MCF 10A (cell line): ENCODE measurements at regions not wholly inside any gene's neighbourhood (a gene's known extent, or its start where the extent isn't known, plus 50 kb on each side); places are given as distances from the start of the nearest gene placed in this dataset.

Experiments
- BruUV-seq: library from RNA; stranded (reverse); fragments of 400-500 nt; replicated peaks from 2 replicates; lab custom pipeline; 2021; lab: Mats Ljungman, UMichigan
- CTCF ChIA-PET: fragments of 300-600 bp; sonication (Branson Sonifier 250); formaldehyde crosslinking; extraction: SDS; loops from one replicate; lab custom pipeline; 2021; ENCODE audit warnings: antibody characterized with exemption, inconsistent platforms; lab: Yijun Ruan, JAX
- POLR2A ChIA-PET: fragments of 300-600, 350-650 bp; sonication (Branson Sonifier 250); formaldehyde crosslinking; extraction: SDS; loops from one replicate; lab custom pipeline; 2020; ENCODE audit warnings: antibody characterized with exemption, inconsistent platforms; lab: Yijun Ruan, JAX
- DNase-seq: peaks from one replicate; pipeline ENCODE4 v3.0.0-alpha.2; 2018; ENCODE audit not compliant: unreplicated experiment
- H3K27ac Mint-ChIP-seq: one replicate; pipeline ENCODE4 v1.8.0; 2022; ENCODE audit warnings: mild to moderate bottlenecking, low read depth, mixed read lengths; ENCODE audit not compliant: unreplicated experiment
- H3K27me3 Mint-ChIP-seq: one replicate; pipeline ENCODE4 v1.8.0; 2022; ENCODE audit warnings: mixed read lengths; ENCODE audit not compliant: insufficient read depth, unreplicated experiment
- H3K36me3 Mint-ChIP-seq: one replicate; pipeline ENCODE4 v1.8.0; 2022; ENCODE audit warnings: mild to moderate bottlenecking, moderate library complexity, mixed read lengths; ENCODE audit not compliant: insufficient read depth, unreplicated experiment
- H3K4me1 Mint-ChIP-seq: one replicate; pipeline ENCODE4 v1.8.0; 2022; ENCODE audit warnings: mixed read lengths; ENCODE audit not compliant: insufficient read depth, unreplicated experiment
- H3K4me3 Mint-ChIP-seq: one replicate; pipeline ENCODE4 v1.8.0; 2022; ENCODE audit warnings: mild to moderate bottlenecking, moderate library complexity, mixed read lengths; ENCODE audit not compliant: unreplicated experiment
- H3K9me3 Mint-ChIP-seq: one replicate; pipeline ENCODE4 v1.8.0; 2022; ENCODE audit warnings: mixed read lengths; ENCODE audit not compliant: unreplicated experiment
- CTCF ChIP-seq: fragments of 200-600 bp; IDR thresholded peaks from one replicate; pipeline ENCODE4 v1.8.0; 2022; ENCODE audit warnings: antibody characterized with exemption, mild to moderate bottlenecking; ENCODE audit not compliant: unreplicated experiment
- intact Hi-C: fragments of 100-400 bp; cut with micrococcal nuclease; formaldehyde crosslinking; loops from 2 replicates; pipeline ENCODE4 v1.14.1; 2022

GRCh38 chr15:39083213-39083612, 497.7 kb upstream of the THBS1 start:
- no peak for TF ChIP-seq CTCF
- H3K36me3 Mint-ChIP-seq = no peaks in the 10 kb centered on the region
- H3K4me3 Mint-ChIP-seq = no peak overlapping the region
- H3K4me1 Mint-ChIP-seq = peaks cover 11% of the 10 kb centered on the region
- DNase-seq = peak; percentile 25
- no peaks in the 10 kb centered on the region for H3K27me3 Mint-ChIP-seq
- intact Hi-C loops = no loop called here
- no TSS peak for BruUV-seq
- CTCF ChIA-PET = interaction anchor here (0.7 kb wide), 1 partner anchor 21 kb away, joined by 3 read pairs; no protein-coding TSS in a partner anchor
- no peak overlapping the region for H3K27ac Mint-ChIP-seq
- POLR2A ChIA-PET = no interaction called here
- no peaks in the 10 kb centered on the region for H3K9me3 Mint-ChIP-seq

GRCh38 chr15:39084674-39085530, 496.0 kb upstream of the THBS1 start:
- intact Hi-C loops = no loop called here
- Mint-ChIP-seq H3K27ac (no peak overlapping the region), H3K9me3 (no peaks in the 10 kb centered on the region), H3K36me3 (no peaks in the 10 kb centered on the region), H3K4me1 (no peaks in the 10 kb centered on the region), H3K4me3 (no peak overlapping the region), H3K27me3 (no peaks in the 10 kb centered on the region)
- CTCF ChIA-PET = interaction anchor here (0.6 kb wide), 3 partner anchors 162 to 644 kb away, joined by 3 to 4 read pairs (median 4); no protein-coding TSS in a partner anchor
- TF ChIP-seq CTCF = no peak
- DNase-seq = peak; percentile 5
- no TSS peak for BruUV-seq
- POLR2A ChIA-PET = interaction anchor here (0.7 kb wide), 1 partner anchor 771 kb away, joined by 5 read pairs; no protein-coding TSS in a partner anchor

- H3K9me3 Mint-ChIP-seq = no peaks in the 10 kb centered on the region
- no TSS peak for BruUV-seq
- no peaks in the 10 kb centered on the region for H3K4me1 Mint-ChIP-seq
- no peaks in the 10 kb centered on the region for H3K36me3 Mint-ChIP-seq
- H3K27ac Mint-ChIP-seq = no peak overlapping the region
- H3K27me3 Mint-ChIP-seq = no peaks in the 10 kb centered on the region
- ChIA-PET POLR2A (interaction anchor here (0.7 kb wide), 1 partner anchor 17 kb away, joined by 5 read pairs; no protein-coding TSS in a partner anchor), CTCF (interaction anchor here (0.6 kb wide), 1 partner anchor 235 kb away, joined by 3 read pairs; no protein-coding TSS in a partner anchor)
- intact Hi-C loops = no loop called here
- no peak for TF ChIP-seq CTCF
- H3K4me3 Mint-ChIP-seq = no peak overlapping the region
- no peak for DNase-seq
Observed at GRCh38 chr15:39086641-39087040, 494.2 kb upstream of the THBS1 start.

GRCh38 chr15:39088156-39088555, 492.7 kb upstream of the THBS1 start:
- no peak overlapping the region for H3K4me3 Mint-ChIP-seq
- H3K36me3 Mint-ChIP-seq = no peaks in the 10 kb centered on the region
- no peaks in the 10 kb centered on the region for H3K4me1 Mint-ChIP-seq
- TF ChIP-seq CTCF = no peak
- no peak overlapping the region for H3K27ac Mint-ChIP-seq
- H3K27me3 Mint-ChIP-seq = no peaks in the 10 kb centered on the region
- ChIA-PET CTCF (no interaction called here), POLR2A (no interaction called here)
- no peak for DNase-seq
- intact Hi-C loops = no loop called here
- no TSS peak for BruUV-seq
- no peaks in the 10 kb centered on the region for H3K9me3 Mint-ChIP-seq
